ENCODE measurements at regions not wholly inside any gene's neighbourhood (a gene's known extent, or its start where the extent isn't known, plus 50 kb on each side); places are given as distances from the start of the nearest gene placed in this dataset.
A peak's percentile ranks its signal among the peaks of the same experiment; 100 is the strongest.

GRCh38 chr2:237242091-237242536 is 156.4 kb downstream of the COPS8 start:
- no peaks in the 10 kb centered on the region for H3K4me1 ChIP-seq (ENCODE audit: control insufficient read depth in 3 of 3, insufficient read depth in 2 of 3, low read depth in 1 of 3, low read length in 2 of 3)
- FAIRE-seq (no peak), DNase-seq (no peak)
- no peak overlapping the region for H3K27ac ChIP-seq (ENCODE audit: low read depth in 1 of 3, low read length in 2 of 3)
- 66 to 79% (median 67%) methylated on average over 1 of the region's 1 CpG for WGBS, 3 donors
- no peak overlapping the region for H3K4me3 ChIP-seq (ENCODE audit: low read depth in 1 of 3, low read length in 3 of 3)
- H3K36me3 ChIP-seq (ENCODE audit: control insufficient read depth in 3 of 3, insufficient read depth in 2 of 3, low read depth in 1 of 3, low read length in 3 of 3): no peaks in the 10 kb centered on the region
- no peaks in the 10 kb centered on the region for H3K27me3 ChIP-seq (ENCODE audit: control insufficient read depth in 3 of 3, insufficient read depth in 3 of 3, low read length in 3 of 3)
- peaks cover 0 to 21% of the 10 kb centered on the region in 2 donors for H3K9me3 ChIP-seq (ENCODE audit: control insufficient read depth in 2 of 2, insufficient read depth in 1 of 2, low read depth in 1 of 2, low read length in 1 of 2)

- WGBS, 3 donors: 68 to 76% (median 70%) methylated on average over 2 of the region's 2 CpGs
- Histone ChIP-seq H3K27me3 (ENCODE audit: control insufficient read depth in 3 of 3, insufficient read depth in 3 of 3, low read length in 3 of 3) (no peaks in the 10 kb centered on the region), H3K4me3 (ENCODE audit: low read depth in 1 of 3, low read length in 3 of 3) (no peak overlapping the region), H3K27ac (ENCODE audit: low read depth in 1 of 3, low read length in 2 of 3) (no peak overlapping the region), H3K4me1 (ENCODE audit: control insufficient read depth in 3 of 3, insufficient read depth in 2 of 3, low read depth in 1 of 3, low read length in 2 of 3) (no peaks in the 10 kb centered on the region), H3K36me3 (ENCODE audit: control insufficient read depth in 3 of 3, insufficient read depth in 2 of 3, low read depth in 1 of 3, low read length in 3 of 3) (no peaks in the 10 kb centered on the region), H3K9me3 (ENCODE audit: control insufficient read depth in 2 of 2, insufficient read depth in 1 of 2, low read depth in 1 of 2, low read length in 1 of 2) (peaks cover 0 to 21% of the 10 kb centered on the region in 2 donors)
- DNase-seq: no peak
- FAIRE-seq: no peak
These were observed 157.8 kb downstream of the COPS8 start for GRCh38 chr2:237243487-237243886.

- no peaks in the 10 kb centered on the region for H3K36me3 ChIP-seq (ENCODE audit: control insufficient read depth in 3 of 3, insufficient read depth in 2 of 3, low read depth in 1 of 3, low read length in 3 of 3)
- FAIRE-seq: no peak
- H3K9me3 ChIP-seq (ENCODE audit: control insufficient read depth in 2 of 2, insufficient read depth in 1 of 2, low read depth in 1 of 2, low read length in 1 of 2): peaks cover 0 to 23% of the 10 kb centered on the region in 2 donors
- no peaks in the 10 kb centered on the region for H3K4me1 ChIP-seq (ENCODE audit: control insufficient read depth in 3 of 3, insufficient read depth in 2 of 3, low read depth in 1 of 3, low read length in 2 of 3)
- no peak for DNase-seq
- 71 to 75% (median 74%) methylated on average over 2 of the region's 2 CpGs for WGBS, 3 donors
- no peak overlapping the region for H3K4me3 ChIP-seq (ENCODE audit: low read depth in 1 of 3, low read length in 3 of 3)
- no peak overlapping the region for H3K27ac ChIP-seq (ENCODE audit: low read depth in 1 of 3, low read length in 2 of 3)
- H3K27me3 ChIP-seq (ENCODE audit: control insufficient read depth in 3 of 3, insufficient read depth in 3 of 3, low read length in 3 of 3): no peaks in the 10 kb centered on the region
These were observed 158.5 kb downstream of the COPS8 start for GRCh38 chr2:237244178-237244577.

- 78 to 90% (median 83%) methylated on average over 3 of the region's 3 CpGs for WGBS, 3 donors
- FAIRE-seq (no peak), DNase-seq (no peak)
- peaks cover 0 to 19% of the 10 kb centered on the region in 2 donors for H3K9me3 ChIP-seq (ENCODE audit: control insufficient read depth in 2 of 2, insufficient read depth in 1 of 2, low read depth in 1 of 2, low read length in 1 of 2)
- H3K4me3 ChIP-seq (ENCODE audit: low read depth in 1 of 3, low read length in 3 of 3): no peak overlapping the region
- peak overlapping the region in 1 of 3 donors; percentile 32 for H3K27ac ChIP-seq (ENCODE audit: low read depth in 1 of 3, low read length in 2 of 3)
- no peaks in the 10 kb centered on the region for H3K27me3 ChIP-seq (ENCODE audit: control insufficient read depth in 3 of 3, insufficient read depth in 3 of 3, low read length in 3 of 3)
- H3K4me1 ChIP-seq (ENCODE audit: control insufficient read depth in 3 of 3, insufficient read depth in 2 of 3, low read depth in 1 of 3, low read length in 2 of 3): no peaks in the 10 kb centered on the region
- H3K36me3 ChIP-seq (ENCODE audit: control insufficient read depth in 3 of 3, insufficient read depth in 2 of 3, low read depth in 1 of 3, low read length in 3 of 3): no peaks in the 10 kb centered on the region
These were observed 159.4 kb downstream of the COPS8 start for GRCh38 chr2:237244976-237245646.

- no peaks in the 10 kb centered on the region for H3K36me3 ChIP-seq (ENCODE audit: control insufficient read depth in 3 of 3, insufficient read depth in 2 of 3, low read depth in 1 of 3, low read length in 3 of 3)
- H3K4me1 ChIP-seq (ENCODE audit: control insufficient read depth in 3 of 3, insufficient read depth in 2 of 3, low read depth in 1 of 3, low read length in 2 of 3): peaks cover 0 to 13% (median 6%) of the 10 kb centered on the region in 3 donors
- no peaks in the 10 kb centered on the region for H3K27me3 ChIP-seq (ENCODE audit: control insufficient read depth in 3 of 3, insufficient read depth in 3 of 3, low read length in 3 of 3)
- FAIRE-seq: no peak
- H3K27ac ChIP-seq (ENCODE audit: low read depth in 1 of 3, low read length in 2 of 3): no peak overlapping the region
- no peak overlapping the region for H3K4me3 ChIP-seq (ENCODE audit: low read depth in 1 of 3, low read length in 3 of 3)
- peaks cover 0 to 2% of the 10 kb centered on the region in 2 donors for H3K9me3 ChIP-seq (ENCODE audit: control insufficient read depth in 2 of 2, insufficient read depth in 1 of 2, low read depth in 1 of 2, low read length in 1 of 2)
- WGBS, 3 donors: 93 to 100% (median 95%) methylated on average over 3 of the region's 3 CpGs
- DNase-seq: no peak
These were observed 163.4 kb downstream of the COL6A3 start for GRCh38 chr2:237250599-237250998.

GRCh38 chr2:237251986-237252385 is 162.0 kb downstream of the COL6A3 start:
- H3K4me1 ChIP-seq (ENCODE audit: control insufficient read depth in 3 of 3, insufficient read depth in 2 of 3, low read depth in 1 of 3, low read length in 2 of 3): peaks cover 0 to 18% (median 6%) of the 10 kb centered on the region in 3 donors
- H3K27me3 ChIP-seq (ENCODE audit: control insufficient read depth in 3 of 3, insufficient read depth in 3 of 3, low read length in 3 of 3): no peaks in the 10 kb centered on the region
- 10 to 43% (median 18%) methylated on average over 2 of the region's 2 CpGs for WGBS, 3 donors
- no peak overlapping the region for H3K4me3 ChIP-seq (ENCODE audit: low read depth in 1 of 3, low read length in 3 of 3)
- no peak for FAIRE-seq
- peak overlapping the region in 2 of 3 donors; percentile 50 to 79 for H3K27ac ChIP-seq (ENCODE audit: low read depth in 1 of 3, low read length in 2 of 3)
- peak; percentile 83 to 90 for DNase-seq
- no peaks in the 10 kb centered on the region for H3K36me3 ChIP-seq (ENCODE audit: control insufficient read depth in 3 of 3, insufficient read depth in 2 of 3, low read depth in 1 of 3, low read length in 3 of 3)
- H3K9me3 ChIP-seq (ENCODE audit: control insufficient read depth in 2 of 2, insufficient read depth in 1 of 2, low read depth in 1 of 2, low read length in 1 of 2): peaks cover 0 to 2% of the 10 kb centered on the region in 2 donors

GRCh38 chr2:237253046-237253702 is 160.8 kb downstream of the COL6A3 start:
- Histone ChIP-seq H3K4me1 (ENCODE audit: control insufficient read depth in 3 of 3, insufficient read depth in 2 of 3, low read depth in 1 of 3, low read length in 2 of 3) (peaks cover 0 to 26% (median 6%) of the 10 kb centered on the region in 3 donors), H3K27me3 (ENCODE audit: control insufficient read depth in 3 of 3, insufficient read depth in 3 of 3, low read length in 3 of 3) (no peaks in the 10 kb centered on the region), H3K27ac (ENCODE audit: low read depth in 1 of 3, low read length in 2 of 3) (peak overlapping the region in 1 of 3 donors; percentile 79), H3K36me3 (ENCODE audit: control insufficient read depth in 3 of 3, insufficient read depth in 2 of 3, low read depth in 1 of 3, low read length in 3 of 3) (no peaks in the 10 kb centered on the region), H3K9me3 (ENCODE audit: control insufficient read depth in 2 of 2, insufficient read depth in 1 of 2, low read depth in 1 of 2, low read length in 1 of 2) (peaks cover 0 to 2% of the 10 kb centered on the region in 2 donors), H3K4me3 (ENCODE audit: low read depth in 1 of 3, low read length in 3 of 3) (no peak overlapping the region)
- DNase-seq (no peak), FAIRE-seq (no peak)
- WGBS, 3 donors: 81 to 90% (median 85%) methylated on average over 6 of the region's 6 CpGs

- Histone ChIP-seq H3K4me1 (ENCODE audit: control insufficient read depth in 3 of 3, insufficient read depth in 2 of 3, low read depth in 1 of 3, low read length in 2 of 3) (peaks cover 0 to 30% (median 6%) of the 10 kb centered on the region in 3 donors), H3K27me3 (ENCODE audit: control insufficient read depth in 3 of 3, insufficient read depth in 3 of 3, low read length in 3 of 3) (no peaks in the 10 kb centered on the region), H3K27ac (ENCODE audit: low read depth in 1 of 3, low read length in 2 of 3) (peak overlapping the region in 1 of 3 donors; percentile 41), H3K9me3 (ENCODE audit: control insufficient read depth in 2 of 2, insufficient read depth in 1 of 2, low read depth in 1 of 2, low read length in 1 of 2) (no peaks in the 10 kb centered on the region), H3K4me3 (ENCODE audit: low read depth in 1 of 3, low read length in 3 of 3) (no peak overlapping the region), H3K36me3 (ENCODE audit: control insufficient read depth in 3 of 3, insufficient read depth in 2 of 3, low read depth in 1 of 3, low read length in 3 of 3) (no peaks in the 10 kb centered on the region)
- no peak for DNase-seq
- FAIRE-seq: no peak
- WGBS, 3 donors: 46 to 72% (median 70%) methylated on average over 2 of the region's 2 CpGs
These were observed 159.5 kb downstream of the COL6A3 start for GRCh38 chr2:237254369-237254861.

Data from small intestine (tissue), 7 donors.